COR-L47 (cell line): ENCODE measurements at regions not wholly inside any gene's neighbourhood (a gene's known extent, or its start where the extent isn't known, plus 50 kb on each side); places are given as distances from the start of the nearest gene placed in this dataset.
"Not testable (repeated sequence)": the region's sequence is repeated elsewhere in the genome, so short reads cannot be mapped to it uniquely, and the experiment has no call there.

Experiments used
- DNase-seq: peaks from one replicate; lab custom pipeline; 2025; lab: John Stamatoyannopoulos, UW

DNA sequence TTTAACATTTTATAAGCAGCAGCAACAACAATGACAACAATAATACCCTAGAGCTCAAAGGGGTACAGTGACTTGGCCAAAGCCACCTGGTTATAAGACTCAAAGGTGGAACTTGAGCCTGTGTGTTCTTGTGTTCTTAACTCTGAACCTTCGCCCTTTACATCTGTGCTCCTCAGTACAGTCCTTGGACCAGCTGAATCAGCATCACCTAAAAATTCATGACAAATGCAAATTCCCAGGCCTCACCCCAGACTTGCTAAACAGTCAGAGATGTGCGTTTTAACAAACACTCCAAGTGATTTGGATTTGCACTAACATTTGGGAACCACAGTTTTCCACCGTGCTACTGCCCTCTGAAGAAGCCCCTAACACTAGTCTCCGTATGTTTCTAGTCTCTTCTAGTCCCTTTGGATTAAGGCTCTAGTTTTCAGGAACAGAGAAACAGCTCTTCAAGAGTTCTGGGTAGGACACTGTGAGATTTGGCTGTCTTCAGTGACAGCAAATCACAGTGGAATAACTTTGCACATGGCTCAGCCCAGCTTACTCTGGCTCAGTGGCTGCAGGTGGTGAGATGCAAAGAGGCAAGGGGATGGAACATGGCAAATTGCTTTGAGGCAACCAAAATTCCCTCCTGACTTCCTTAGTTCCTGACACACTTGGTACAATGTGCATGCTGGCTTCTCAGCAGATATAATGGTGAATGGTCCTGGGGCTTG lies 151.0 kb upstream of the CDH11 start:
- no peak for DNase-seq

- no peak for DNase-seq
These were observed 150.1 kb upstream of the CDH11 start for GRCh38 chr16:65271996-65272395.

DNA sequence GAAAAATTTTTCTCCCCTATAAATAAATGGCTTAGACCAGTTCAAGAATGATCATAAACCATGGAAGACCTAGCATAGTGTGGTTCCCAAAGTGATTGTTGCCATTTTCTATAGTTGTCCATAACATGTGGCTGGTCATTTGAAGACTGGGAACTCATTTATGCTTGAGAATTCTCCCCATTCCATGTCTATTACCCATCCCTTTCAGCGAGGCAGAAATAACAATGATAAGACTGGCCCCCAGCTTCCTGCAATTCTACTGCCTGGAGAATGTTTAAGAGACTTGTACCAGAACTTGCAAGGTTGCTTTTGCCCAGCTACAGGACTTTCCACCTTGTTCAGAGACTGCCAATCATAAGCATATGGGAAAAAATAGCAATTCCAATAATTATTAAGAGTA lies 146.5 kb upstream of the CDH11 start:
- DNase-seq, result no peak

DNA sequence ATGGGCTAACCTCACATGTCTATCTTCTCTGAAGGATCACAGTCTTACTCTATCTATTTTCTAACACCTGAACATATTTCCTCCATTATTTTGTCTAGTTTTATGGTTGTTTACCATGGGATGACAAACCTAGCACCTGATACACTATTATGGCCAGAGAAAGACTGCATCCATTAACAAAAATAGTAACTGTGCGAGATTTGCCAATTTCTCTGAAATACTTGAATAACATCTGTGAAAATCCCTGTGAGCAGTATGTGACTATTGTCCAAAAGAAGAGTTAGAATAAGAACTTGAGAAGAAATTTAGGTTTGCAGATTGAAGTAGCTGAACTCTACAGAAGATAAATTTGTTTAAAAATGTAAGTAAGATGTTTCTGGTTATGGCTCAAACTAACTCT lies 142.0 kb upstream of the CDH11 start:
- no peak for DNase-seq

DNA sequence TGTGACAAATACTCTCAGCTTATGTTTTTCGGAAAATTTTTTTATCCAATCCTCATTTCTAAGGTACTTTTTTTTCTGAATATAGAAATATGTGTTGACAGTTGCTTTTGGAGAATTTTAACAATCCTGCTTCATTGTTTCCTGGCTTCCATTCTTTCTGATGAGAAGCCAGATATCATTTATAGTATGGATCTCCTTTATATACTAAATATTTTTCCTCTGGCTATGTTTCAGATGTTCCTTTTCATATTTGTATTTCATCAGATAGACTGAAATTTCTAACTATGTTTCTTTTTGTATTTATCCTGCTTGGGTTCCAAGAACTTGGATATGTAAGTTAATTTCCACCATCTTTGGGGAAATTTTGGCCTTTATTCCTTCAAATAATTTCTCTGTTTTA lies 138.9 kb upstream of the CDH11 start:
- DNase-seq, result no peak

DNA sequence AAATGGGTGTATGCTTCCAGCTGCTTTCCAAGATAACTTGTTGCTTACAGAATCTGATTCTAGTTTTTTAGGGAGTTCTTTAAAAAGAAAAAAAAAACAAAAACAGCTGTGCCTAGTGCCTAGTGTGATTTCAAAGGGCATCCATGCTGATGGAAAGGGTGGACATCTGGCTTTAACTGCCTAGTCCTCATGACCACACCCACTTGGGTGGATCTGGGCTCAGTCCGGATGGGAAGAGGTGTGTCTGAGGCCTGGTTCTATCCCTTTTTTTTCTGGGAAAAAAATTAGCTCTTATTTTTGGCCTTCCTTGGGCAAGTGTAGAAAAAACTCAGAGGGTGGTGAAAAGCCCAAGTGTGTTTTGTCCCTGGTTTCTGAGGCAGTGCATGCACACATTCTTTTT lies 132.3 kb upstream of the CDH11 start:
- no peak for DNase-seq

DNA sequence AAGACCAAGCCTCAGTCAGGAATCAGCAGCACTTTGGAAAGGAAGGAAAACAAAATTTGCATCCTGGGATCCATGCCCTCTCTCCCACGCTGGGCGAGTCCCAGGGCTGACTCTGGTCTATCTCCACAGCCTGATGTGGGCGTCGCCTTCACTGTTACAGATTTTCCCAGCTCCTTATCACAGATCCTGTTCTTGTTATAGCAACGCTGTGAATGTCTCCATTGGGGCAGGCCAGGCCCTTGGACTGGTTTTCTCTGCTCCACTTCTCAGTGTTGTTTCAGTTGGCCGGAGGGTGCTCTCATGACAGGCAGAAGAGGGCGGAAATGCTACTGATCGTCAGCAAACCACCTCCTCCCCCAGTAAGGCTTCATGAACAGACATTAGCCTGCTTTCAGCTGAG lies 127.9 kb upstream of the CDH11 start:
- no peak for DNase-seq

DNA sequence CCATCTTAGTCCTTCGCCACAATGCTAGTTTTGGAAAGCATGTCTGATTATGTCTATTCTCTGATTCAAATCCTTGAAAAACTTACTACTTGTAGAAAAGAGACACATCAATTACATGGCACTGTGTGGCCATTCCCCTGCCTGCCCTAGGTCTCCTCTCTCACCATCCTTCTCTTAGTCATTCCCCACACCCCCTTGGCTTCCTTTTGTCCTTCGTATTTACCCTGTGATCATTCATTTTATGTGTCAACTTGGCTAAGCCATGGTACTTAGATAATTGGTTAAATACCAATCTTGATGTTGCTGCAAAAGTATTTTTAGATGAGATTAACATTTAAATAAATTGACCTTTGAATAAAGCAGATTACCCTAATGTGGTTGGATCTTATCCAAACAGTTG lies 122.9 kb upstream of the CDH11 start:
- DNase-seq, result no peak

- no peak for DNase-seq
These were observed 113.7 kb upstream of the CDH11 start for GRCh38 chr16:65235339-65236177.

DNA sequence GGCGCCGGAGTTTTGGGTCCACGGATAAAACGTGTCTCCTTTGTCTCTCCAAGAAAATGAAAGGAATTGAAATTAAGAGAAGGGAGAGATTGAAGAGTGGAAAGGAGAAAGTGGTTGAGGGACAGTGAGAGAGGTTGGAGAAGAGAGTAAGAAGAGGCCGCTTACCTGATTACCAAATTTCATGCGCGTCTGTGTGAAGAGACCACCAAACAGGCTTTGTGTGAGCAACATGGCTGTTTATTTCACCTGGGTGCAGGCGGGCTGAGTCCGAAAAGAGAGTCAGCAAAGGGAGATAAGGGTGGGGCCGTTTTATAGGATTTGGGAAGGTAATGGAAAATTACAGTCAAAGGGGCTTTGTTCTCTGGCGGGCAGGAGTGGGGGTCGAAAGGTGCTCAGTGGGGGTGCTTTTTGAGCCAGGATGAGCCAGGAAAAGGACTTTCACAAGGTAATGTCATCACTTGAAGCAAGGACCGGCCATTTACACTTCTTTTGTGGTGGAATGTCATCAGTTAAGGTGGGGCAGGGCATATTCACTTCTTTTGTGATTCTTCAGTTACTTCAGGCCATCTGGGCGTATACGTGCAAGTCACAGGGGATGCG lies 113.0 kb upstream of the CDH11 start:
- not testable (repeated sequence) for DNase-seq

DNA sequence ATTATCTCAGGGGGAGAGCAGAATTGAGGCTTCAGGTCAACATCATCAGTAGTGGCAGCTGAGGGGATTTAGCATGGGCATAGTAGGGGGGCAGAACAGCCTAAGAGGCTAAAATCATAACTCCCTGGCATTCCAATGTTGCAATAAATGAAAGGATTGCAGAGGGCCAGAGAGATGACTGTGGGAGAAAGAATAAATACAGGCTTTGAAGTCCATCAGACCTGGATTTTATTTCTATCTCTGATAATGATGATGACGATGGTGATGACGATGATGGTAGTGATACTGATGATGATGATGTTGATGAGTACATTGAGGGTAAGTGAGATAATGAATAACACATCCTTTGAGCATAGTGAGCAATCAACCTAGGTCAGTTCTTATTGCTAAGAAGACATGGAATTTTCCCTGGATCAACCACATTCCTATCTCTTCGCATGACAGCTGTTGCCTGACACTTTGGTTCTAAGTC lies 107.4 kb upstream of the CDH11 start:
- DNase-seq, result no peak

DNA sequence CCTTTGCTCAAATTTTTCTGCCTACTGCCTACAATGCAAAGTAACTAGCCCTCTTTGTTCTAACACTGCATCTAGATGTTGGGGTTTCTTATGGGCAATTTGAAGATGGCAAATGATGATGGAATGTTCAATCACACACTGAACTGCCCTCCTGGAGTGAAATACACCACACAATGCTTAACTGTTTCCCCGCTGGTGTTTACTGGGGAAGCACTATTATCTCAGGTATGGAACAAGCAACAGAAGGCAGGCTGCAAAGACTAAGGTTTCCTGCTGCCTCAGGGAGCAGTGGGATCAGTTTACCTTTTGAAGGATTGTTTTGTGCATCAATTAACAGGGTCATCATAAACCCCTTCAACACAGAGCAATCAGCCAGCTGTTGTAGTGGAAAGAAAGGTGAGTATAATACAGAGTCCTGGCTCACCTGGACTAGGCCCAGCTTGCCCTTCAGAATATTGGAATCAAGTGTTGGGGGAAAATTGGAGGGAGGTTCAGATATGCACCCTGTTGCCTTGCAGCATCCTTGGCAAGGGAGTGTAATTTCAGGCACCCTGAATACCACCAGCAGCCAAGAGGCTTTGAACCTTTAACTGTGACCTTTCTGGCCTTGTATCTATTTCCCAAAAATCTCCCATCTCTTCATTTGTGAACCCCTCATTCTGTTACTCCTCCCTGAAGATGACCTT lies 105.4 kb upstream of the CDH11 start:
- no peak for DNase-seq

DNA sequence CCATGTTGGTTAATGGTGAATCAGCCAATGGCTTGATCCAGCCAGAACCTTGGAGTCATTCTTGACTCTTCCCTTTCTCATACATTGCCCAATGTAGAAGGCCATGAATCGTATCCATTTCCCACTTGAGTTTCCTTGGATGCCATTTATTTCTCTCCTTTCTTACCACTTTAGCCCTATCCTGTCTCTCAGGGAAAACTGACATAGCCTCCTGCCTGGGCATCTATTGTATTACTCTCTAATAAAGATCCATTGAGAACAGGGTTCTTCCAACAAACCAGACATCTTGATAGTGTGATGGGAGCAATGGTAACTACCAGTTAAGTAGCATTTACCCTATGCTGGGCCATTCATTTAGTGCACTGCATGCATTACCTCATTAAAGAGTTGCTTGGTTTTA lies 104.2 kb upstream of the CDH11 start:
- DNase-seq, result no peak

- DNase-seq, result no peak
These were observed 103.6 kb upstream of the CDH11 start for GRCh38 chr16:65225488-65225887.

DNA sequence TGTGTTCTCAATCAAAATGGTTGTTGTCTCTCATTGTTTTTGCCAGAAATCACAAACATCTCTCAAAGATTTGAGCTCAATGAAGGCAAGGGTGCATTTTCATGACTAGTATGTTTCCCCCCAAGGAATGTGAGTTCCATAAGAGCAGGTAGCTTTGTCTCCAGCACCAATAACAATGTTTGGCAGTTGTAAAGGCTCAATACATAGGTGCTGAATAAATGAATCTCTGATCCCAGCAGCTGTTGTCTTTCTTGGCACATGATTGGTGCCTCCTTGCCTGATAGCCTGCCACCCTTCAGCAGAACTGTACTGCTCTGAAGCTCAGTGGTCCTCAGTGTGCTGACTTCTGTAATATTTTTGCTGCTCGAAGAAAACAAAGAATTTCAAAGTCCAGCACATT lies 103.1 kb upstream of the CDH11 start:
- no peak for DNase-seq

- DNase-seq, result no peak
These were observed 102.6 kb upstream of the CDH11 start for GRCh38 chr16:65224471-65224870.

DNA sequence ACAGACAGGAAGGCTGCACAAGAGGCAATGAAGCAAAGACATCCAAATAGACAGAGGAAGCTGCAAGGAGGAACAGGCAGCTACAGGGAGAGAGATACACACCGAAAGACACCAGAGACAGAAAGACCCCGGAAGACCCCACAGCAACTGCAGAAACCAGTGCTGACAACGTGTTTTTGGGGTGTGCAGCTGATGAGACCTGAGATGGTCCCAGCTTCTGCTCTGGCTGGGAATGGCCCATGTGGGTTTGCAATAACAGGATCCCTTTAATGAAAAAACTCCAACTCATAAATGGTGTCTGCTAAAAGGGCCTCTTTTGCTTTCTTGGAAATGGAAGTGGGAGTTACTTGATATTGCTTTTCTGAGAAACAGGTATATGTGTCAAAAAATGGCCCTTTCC lies 101.5 kb upstream of the CDH11 start:
- no peak for DNase-seq

DNA sequence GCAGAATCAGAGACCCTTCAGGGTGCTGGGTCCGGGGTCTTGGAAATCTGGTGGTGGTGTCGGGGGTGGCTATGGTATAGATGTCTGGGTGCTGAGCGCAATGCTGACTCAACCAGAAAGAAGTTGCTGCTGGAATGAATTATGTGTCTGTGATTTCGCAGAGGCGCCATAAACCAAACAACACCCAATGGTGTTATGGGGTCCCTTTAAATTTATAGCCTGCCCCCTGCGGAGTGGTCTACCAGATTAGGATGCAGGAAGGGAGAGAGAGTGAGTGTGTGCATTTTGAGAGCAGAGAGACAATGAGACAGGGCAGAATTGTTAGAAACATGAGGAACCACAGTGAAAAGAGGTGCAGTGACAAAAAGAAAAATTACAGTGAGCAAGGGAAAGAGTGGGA lies 100.7 kb upstream of the CDH11 start:
- DNase-seq, result no peak

- DNase-seq, result no peak
These were observed 100.2 kb upstream of the CDH11 start for GRCh38 chr16:65222049-65222448.

DNA sequence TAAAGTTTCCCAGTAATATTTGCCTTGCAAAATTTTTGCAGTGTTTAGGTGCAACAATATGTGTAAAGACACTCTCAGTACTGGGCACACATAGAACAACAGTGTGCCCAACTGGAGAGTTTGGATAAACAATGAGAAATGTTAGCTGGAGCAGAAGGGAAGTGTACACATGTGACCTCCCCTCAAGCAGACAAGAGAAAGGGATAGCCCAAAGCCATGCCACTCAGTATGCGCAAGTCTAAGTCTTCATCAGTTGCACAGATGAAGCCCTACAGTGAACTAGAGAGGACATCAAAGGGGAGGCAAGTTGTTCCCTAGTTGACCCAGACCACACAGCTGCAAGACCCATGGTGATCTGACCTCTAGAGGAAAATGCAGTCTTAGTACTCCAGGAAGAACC lies 97.9 kb upstream of the CDH11 start:
- no peak for DNase-seq

GRCh38 chr16:65218348-65218747 lies 96.5 kb upstream of the CDH11 start:
- DNase-seq, result no peak

DNA sequence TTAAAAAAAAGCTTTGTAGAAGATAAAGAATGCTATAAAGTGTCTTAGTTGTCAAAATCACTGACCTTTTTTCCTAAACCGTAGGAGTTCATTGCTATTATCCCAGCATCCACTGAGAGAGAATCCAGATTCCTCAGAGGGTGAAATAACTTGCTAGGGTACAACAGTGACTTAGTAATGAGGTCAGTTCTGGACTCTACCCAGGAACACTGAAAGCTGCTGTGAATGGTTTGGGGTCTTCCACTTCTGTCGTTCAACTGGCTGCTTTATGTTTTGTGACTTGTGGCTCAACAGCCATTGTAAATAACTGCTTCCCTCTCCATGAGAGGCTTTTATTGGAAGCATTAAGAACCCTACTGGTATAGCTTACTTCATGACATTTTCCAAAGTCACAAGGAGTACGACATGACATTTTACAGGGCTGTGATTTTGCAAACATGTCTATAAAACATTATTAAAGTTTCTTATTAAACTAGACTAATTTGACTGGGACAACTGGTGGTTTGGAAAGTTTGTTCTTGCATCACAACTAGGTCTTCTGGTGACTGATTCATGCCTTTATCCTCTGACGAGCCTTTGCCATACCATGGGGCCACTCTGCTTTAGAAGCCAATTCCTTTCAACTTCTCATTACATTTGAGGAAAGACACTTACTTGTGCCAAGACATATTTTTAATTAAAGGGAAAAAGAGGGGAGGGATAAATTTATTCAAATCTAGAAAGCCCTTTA lies 92.2 kb upstream of the CDH11 start:
- DNase-seq, result no peak
